Esophagus muscularis mucosa (tissue), 3 donors: ENCODE measurements at regions not wholly inside any gene's neighbourhood (a gene's known extent, or its start where the extent isn't known, plus 50 kb on each side); places are given as distances from the start of the nearest gene placed in this dataset.

ENCODE experiments used
- CTCF ChIP-seq, 3 experiments: fragments of 200-600 bp in 2 of 3; fragments of 450-650 bp in 1 of 3; sonication (generic) in 2 of 3; IDR thresholded peaks; one replicate each; pipeline ENCODE4 v1.5.1; 2017 to 2019; ENCODE audit warnings: antibody characterized with exemption in 3 of 3, mild to moderate bottlenecking in 2 of 3, moderate library complexity in 1 of 3
- POLR2AphosphoS5 ChIP-seq, 2 donors: sonication (generic); formaldehyde crosslinking; IDR thresholded peaks; one replicate each; pipeline ENCODE4 v1.6.1; 2017; ENCODE audit warnings: antibody characterized with exemption in 2 of 2

DNA sequence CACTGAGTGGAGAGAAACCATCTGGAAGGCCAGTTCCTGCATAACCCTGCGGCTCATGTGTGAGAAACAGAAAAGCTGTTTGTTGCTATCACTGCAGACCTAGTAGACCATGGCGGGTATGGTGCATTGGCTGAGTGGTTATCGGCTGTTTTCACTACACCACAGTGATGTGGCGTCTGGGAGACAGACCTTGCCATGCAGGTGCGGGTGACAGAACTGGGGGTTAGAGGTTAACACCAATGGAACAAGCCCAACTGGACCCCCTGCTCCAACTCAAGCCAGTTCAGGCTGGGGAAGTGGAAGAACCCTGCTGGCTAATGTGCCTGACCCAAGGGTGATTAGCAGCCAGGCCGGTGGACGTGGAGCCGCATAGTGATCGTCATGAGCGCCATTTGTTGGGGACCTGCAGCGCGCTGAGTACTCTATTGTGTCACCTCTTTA lies 91.9 kb downstream of the IRF8 start:
- TF ChIP-seq POLR2AphosphoS5 (IDR thresholded peaks at IDR 0.05) (no peak), CTCF (IDR thresholded peaks at IDR 0.05) (no peak)
